GM23338 (cell line): ENCODE measurements at regions not wholly inside any gene's neighbourhood (a gene's known extent, or its start where the extent isn't known, plus 50 kb on each side); places are given as distances from the start of the nearest gene placed in this dataset.

ENCODE experiments used
- CREB1 ChIP-seq: fragments of 250-450 bp; sonication (Bioruptor Pico); IDR thresholded peaks from 2 replicates; pipeline ENCODE4 v1.5.0; 2020; ENCODE audit warnings: low read depth, mild to moderate bottlenecking, moderate library complexity
- EZH2 ChIP-seq: fragments of 200-600 bp; sonication (generic); IDR thresholded peaks from one replicate; pipeline ENCODE4 v1.8.0; 2017; ENCODE audit warnings: antibody characterized with exemption, mild to moderate bottlenecking, low read depth; ENCODE audit not compliant: unreplicated experiment
- NANOG ChIP-seq: IDR thresholded peaks from 2 replicates; pipeline ENCODE4 v1.6.1; 2016; ENCODE audit warnings: antibody characterized with exemption, borderline replicate concordance
- POLR2AphosphoS5 ChIP-seq: IDR thresholded peaks from 2 replicates; pipeline ENCODE4 v1.6.1; 2016; ENCODE audit warnings: antibody characterized with exemption, low read depth
- TF ChIP-seq, protein P1 (sequence below), 2 experiments: fragments of 200-600 bp in 1 of 2; sonication (generic) in 1 of 2; conservative IDR thresholded peaks; 2 replicates each; pipeline versions ENCODE4 v1.5.1 to v1.6.1; 2016 to 2017; ENCODE audit warnings: antibody characterized with exemption in 2 of 2, low read depth in 2 of 2, mild to moderate bottlenecking in 2 of 2, moderate library complexity in 1 of 2
- TF ChIP-seq, protein P2 (sequence below): IDR thresholded peaks from one replicate; pipeline ENCODE4 v1.6.1; 2018; ENCODE audit warnings: antibody characterized with exemption; ENCODE audit not compliant: unreplicated experiment
- TF ChIP-seq, protein P3 (sequence below): IDR thresholded peaks from 2 replicates; pipeline ENCODE4 v1.6.1; 2016; ENCODE audit warnings: antibody characterized with exemption

GRCh38 chr5:106072208-106072607 is 1598.5 kb downstream of the EFNA5 start:
- TF ChIP-seq, protein P1, sequence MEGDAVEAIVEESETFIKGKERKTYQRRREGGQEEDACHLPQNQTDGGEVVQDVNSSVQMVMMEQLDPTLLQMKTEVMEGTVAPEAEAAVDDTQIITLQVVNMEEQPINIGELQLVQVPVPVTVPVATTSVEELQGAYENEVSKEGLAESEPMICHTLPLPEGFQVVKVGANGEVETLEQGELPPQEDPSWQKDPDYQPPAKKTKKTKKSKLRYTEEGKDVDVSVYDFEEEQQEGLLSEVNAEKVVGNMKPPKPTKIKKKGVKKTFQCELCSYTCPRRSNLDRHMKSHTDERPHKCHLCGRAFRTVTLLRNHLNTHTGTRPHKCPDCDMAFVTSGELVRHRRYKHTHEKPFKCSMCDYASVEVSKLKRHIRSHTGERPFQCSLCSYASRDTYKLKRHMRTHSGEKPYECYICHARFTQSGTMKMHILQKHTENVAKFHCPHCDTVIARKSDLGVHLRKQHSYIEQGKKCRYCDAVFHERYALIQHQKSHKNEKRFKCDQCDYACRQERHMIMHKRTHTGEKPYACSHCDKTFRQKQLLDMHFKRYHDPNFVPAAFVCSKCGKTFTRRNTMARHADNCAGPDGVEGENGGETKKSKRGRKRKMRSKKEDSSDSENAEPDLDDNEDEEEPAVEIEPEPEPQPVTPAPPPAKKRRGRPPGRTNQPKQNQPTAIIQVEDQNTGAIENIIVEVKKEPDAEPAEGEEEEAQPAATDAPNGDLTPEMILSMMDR (conservative IDR thresholded peaks at IDR 0.05; ENCODE audit: low read depth in 2 of 2), result no peak
- TF ChIP-seq NANOG (no peak), POLR2AphosphoS5 (no peak), EZH2 (no peak), CREB1 (CRISPR knock-in tag) (no peak)
- TF ChIP-seq, protein P2, sequence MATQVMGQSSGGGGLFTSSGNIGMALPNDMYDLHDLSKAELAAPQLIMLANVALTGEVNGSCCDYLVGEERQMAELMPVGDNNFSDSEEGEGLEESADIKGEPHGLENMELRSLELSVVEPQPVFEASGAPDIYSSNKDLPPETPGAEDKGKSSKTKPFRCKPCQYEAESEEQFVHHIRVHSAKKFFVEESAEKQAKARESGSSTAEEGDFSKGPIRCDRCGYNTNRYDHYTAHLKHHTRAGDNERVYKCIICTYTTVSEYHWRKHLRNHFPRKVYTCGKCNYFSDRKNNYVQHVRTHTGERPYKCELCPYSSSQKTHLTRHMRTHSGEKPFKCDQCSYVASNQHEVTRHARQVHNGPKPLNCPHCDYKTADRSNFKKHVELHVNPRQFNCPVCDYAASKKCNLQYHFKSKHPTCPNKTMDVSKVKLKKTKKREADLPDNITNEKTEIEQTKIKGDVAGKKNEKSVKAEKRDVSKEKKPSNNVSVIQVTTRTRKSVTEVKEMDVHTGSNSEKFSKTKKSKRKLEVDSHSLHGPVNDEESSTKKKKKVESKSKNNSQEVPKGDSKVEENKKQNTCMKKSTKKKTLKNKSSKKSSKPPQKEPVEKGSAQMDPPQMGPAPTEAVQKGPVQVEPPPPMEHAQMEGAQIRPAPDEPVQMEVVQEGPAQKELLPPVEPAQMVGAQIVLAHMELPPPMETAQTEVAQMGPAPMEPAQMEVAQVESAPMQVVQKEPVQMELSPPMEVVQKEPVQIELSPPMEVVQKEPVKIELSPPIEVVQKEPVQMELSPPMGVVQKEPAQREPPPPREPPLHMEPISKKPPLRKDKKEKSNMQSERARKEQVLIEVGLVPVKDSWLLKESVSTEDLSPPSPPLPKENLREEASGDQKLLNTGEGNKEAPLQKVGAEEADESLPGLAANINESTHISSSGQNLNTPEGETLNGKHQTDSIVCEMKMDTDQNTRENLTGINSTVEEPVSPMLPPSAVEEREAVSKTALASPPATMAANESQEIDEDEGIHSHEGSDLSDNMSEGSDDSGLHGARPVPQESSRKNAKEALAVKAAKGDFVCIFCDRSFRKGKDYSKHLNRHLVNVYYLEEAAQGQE, result no peak
- TF ChIP-seq, protein P3, sequence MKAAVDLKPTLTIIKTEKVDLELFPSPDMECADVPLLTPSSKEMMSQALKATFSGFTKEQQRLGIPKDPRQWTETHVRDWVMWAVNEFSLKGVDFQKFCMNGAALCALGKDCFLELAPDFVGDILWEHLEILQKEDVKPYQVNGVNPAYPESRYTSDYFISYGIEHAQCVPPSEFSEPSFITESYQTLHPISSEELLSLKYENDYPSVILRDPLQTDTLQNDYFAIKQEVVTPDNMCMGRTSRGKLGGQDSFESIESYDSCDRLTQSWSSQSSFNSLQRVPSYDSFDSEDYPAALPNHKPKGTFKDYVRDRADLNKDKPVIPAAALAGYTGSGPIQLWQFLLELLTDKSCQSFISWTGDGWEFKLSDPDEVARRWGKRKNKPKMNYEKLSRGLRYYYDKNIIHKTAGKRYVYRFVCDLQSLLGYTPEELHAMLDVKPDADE, result no peak
